HG02943 (cell line): ENCODE measurements at regions not wholly inside any gene's neighbourhood (a gene's known extent, or its start where the extent isn't known, plus 50 kb on each side); places are given as distances from the start of the nearest gene placed in this dataset.

ENCODE experiments used
- ATAC-seq: cut with Tn5 transposase; IDR thresholded peaks from one replicate; pipeline ENCODE4 v1.9.1; 2021; ENCODE audit warnings: mild to moderate bottlenecking, low read depth, moderate library complexity; ENCODE audit not compliant: unreplicated experiment

DNA sequence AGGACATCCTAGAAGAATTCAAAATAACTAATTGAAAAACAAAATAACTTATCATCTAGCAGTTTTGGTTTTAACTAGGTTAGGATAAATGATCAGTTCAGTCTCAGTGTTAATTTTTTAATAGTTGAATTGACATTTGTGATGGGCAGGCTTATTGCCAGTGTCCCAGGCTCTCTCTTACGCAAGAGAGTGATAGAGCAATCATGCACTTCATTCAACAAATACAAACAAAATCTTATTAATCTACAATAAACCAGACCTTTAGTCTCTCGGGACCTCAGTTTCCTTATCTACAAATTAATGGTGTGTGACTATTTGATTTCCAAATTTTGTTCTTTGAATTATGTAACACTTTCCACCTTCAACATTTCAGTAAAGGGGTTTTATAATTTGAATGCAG lies 385.9 kb upstream of the JAG1 start:
- no peak for ATAC-seq

DNA sequence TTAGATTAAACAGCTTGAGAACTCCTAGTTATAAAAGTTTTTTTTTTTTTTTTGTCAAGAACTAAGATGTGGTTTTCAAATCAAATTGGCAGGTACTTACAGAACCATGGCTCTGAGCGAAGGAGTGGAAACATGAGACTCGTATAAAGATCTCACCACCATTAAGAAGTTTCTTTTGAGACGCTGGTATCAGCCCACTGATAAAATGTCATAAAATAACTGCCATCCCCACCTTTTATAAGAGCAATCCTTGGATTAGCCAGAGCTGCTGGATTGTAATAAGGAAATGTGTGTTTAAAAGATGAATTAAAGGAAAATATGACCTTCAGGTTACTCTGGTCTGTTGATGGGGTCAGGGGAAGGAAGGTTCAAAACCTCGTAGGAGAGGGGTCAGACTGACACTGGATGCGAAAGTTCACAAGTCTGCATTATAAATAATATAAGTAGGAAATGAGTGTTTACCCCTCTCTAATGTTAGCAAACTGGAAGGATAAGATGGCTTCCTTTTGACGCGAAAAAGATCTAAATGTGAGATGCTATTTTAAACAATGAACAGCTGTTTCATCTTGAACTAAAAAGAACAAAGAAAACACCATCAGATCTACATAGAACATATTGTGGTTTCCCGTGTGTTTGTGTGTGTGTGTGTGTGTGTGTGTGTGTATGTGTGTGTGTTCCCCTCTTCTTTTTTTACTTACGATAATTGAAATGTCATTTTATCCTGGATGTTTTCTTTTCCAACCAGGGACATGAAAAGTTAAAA lies 386.8 kb upstream of the JAG1 start:
- no peak for ATAC-seq

DNA sequence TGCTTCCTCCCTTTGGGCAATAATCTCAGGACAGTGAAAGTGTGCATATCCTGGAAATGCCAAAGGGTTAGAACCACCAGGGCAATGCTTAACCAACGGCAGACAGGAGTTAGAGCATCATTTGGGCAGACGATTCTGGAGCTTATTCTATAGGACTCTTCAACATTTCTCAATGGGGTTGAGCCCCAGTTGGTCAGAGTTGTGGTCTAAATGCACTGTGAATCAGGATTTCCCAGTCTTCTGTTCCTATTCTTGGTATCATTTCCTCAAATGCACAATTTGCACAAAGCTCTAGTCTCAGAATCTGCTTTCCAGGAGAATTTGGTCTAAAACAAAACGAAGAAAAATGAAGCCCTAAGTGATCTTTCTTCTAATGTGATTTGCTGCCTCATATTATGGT lies 389.6 kb upstream of the JAG1 start:
- no peak for ATAC-seq

GRCh38 chr20:11064946-11065345 lies 391.1 kb upstream of the JAG1 start:
- no peak for ATAC-seq

- no peak for ATAC-seq
Measured at GRCh38 chr20:11067359-11067758, 393.6 kb upstream of the JAG1 start.

DNA sequence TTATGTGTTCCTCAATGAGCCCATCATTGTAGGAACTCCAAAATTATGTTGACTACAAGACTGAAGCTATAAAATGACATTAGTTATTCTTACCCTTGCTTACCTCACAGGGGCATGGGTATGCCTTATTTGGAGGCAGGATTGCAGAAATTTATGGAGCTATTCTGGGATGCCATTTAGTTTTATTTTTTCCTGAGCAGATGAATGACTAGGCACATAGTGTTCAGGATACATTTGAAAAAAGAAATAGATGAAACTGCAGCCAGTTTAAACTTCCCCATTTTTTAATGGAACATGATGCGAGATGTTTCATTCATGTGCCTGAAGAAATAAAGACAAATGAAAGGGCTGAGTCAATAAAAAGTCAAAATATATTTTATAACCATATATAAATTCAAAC lies 399.2 kb upstream of the JAG1 start:
- ATAC-seq: no peak

GRCh38 chr20:11076434-11077105 lies 402.8 kb upstream of the JAG1 start:
- no peak for ATAC-seq

- ATAC-seq: no peak
Measured at GRCh38 chr20:11077226-11077625, 403.4 kb upstream of the JAG1 start.

- ATAC-seq: no peak
Measured at GRCh38 chr20:11080010-11080409, 406.2 kb upstream of the JAG1 start.

GRCh38 chr20:11080781-11081377 lies 407.1 kb upstream of the JAG1 start:
- no peak for ATAC-seq

DNA sequence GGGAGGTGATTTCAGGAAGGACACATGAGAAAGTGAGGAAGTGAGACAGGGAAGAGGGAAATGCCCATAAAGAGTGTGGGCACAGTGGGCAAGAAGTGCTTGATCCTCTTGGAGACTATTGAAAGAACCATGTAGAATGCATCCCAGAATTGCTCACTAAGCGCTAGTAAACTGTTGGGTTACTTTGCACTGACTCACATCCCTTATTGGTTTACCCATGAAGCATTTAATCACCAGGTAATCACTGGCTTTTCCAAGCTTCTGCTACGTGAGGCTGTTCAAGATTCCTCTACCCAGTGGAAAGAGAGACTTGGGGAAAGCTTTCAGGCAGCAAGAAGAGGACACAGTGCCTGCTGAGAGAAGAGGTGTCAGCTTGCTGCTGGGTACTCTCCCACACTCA lies 410.0 kb upstream of the JAG1 start:
- ATAC-seq: no peak

DNA sequence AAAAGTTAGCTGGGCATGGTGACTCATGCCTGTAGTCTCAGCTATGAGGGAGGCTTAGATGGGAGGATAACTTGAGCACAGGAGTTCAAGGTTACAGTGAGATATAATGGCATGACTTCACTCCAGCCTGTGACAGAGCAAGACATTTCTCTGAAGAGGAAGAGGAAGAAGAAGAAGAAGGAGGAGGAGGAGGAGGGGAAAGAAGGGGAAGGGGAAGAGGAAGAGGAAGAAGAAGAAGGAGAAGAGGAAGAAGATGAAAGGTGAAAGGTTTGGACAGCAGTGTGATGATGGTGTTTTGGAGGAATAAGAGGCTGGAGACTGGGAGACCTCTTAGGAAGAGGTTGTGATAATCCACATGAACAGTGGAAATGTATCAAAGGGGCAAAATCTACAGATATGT lies 410.7 kb upstream of the JAG1 start:
- ATAC-seq: no peak

- ATAC-seq: no peak
Measured at GRCh38 chr20:11086970-11087369, 413.2 kb upstream of the JAG1 start.

GRCh38 chr20:11090751-11091150 lies 417.0 kb upstream of the JAG1 start:
- no peak for ATAC-seq

- ATAC-seq: no peak
Measured at GRCh38 chr20:11091511-11091910, 417.7 kb upstream of the JAG1 start.

GRCh38 chr20:11092151-11092550 lies 418.4 kb upstream of the JAG1 start:
- no peak for ATAC-seq

DNA sequence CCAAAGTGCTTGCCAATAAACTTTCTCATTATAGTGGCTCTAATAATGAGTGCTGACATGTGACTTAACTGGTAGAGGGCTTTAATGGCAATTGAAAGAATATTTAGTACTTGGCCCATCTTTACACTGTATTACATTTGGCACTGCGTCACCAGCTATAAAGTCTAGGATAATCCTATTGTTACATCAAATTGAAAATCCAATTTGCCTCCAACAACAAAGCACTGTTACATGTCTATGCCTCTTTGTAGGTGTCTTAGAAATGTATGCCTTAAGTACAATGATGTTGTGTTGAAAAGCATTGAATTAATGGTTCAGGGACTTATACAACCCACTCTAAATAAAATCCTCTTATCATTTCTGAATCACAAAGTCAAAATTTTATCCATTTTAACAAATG lies 420.4 kb upstream of the JAG1 start:
- ATAC-seq: no peak

GRCh38 chr20:11094711-11095110 lies 420.9 kb upstream of the JAG1 start:
- no peak for ATAC-seq

- no peak for ATAC-seq
Measured at GRCh38 chr20:11098888-11099287, 425.1 kb upstream of the JAG1 start.

- ATAC-seq: no peak
Measured at GRCh38 chr20:11101243-11101642, 427.4 kb upstream of the JAG1 start.

- ATAC-seq: no peak
Measured at GRCh38 chr20:11101696-11102095, 427.9 kb upstream of the JAG1 start.

DNA sequence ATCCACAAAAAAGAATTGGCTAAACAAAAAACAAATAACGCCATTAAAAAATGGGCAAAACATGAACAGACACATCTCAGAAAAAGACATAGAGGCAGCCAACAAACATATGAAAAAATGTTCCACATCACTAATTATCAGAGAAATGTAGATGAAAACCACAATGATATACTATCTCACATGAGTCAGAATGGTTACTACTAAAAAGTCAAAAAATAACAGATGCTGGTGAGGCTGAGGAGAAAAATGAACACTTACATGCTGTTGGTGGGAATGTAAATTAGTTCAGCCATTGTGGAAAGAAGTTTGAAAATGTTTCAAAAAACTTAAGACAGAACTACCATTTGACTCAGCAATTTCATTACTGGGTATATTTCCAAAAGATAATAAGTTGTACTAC lies 430.1 kb upstream of the JAG1 start:
- no peak for ATAC-seq
